GM23248 (cell line): ENCODE measurements at regions not wholly inside any gene's neighbourhood (a gene's known extent, or its start where the extent isn't known, plus 50 kb on each side); places are given as distances from the start of the nearest gene placed in this dataset.

ENCODE experiments used
- DNase-seq: peaks from one replicate; pipeline ENCODE4 v3.0.0-alpha.2; 2015
- H2AFZ ChIP-seq: fragments of 200-600 bp; sonication (generic); 2 replicates; pipeline ENCODE4 v1.6.1; 2016; ENCODE audit warnings: antibody characterized with exemption
- H3F3A ChIP-seq: fragments of 200-600 bp; sonication (generic); 2 replicates; pipeline ENCODE4 v1.6.1; 2016; ENCODE audit warnings: mild to moderate bottlenecking, antibody characterized with exemption, mixed run types; ENCODE audit not compliant: insufficient read depth
- H3K27ac ChIP-seq: fragments of 200-600 bp; sonication (generic); 2 replicates; pipeline ENCODE4 v1.5.1; 2016; ENCODE audit warnings: mild to moderate bottlenecking
- H3K27me3 ChIP-seq: fragments of 200-600 bp; sonication (generic); replicated peaks from 2 replicates; pipeline ENCODE4 v1.6.1; 2016; ENCODE audit warnings: mild to moderate bottlenecking; ENCODE audit not compliant: insufficient read depth
- H3K36me3 ChIP-seq: fragments of 200-600 bp; sonication (generic); 2 replicates; pipeline ENCODE4 v1.6.1; 2016; ENCODE audit warnings: low read depth, mild to moderate bottlenecking
- H3K4me1 ChIP-seq: fragments of 200-600 bp; sonication (generic); 2 replicates; pipeline ENCODE4 v1.6.1; 2016; ENCODE audit warnings: mild to moderate bottlenecking; ENCODE audit not compliant: insufficient read depth
- H3K4me2 ChIP-seq: fragments of 200-600 bp; sonication (generic); one replicate; pipeline ENCODE4 v1.6.1; 2016; ENCODE audit warnings: mild to moderate bottlenecking; ENCODE audit not compliant: unreplicated experiment
- H3K4me3 ChIP-seq: fragments of 200-600 bp; sonication (generic); 2 replicates; pipeline ENCODE4 v1.5.1; 2016; ENCODE audit warnings: mild to moderate bottlenecking
- H3K79me2 ChIP-seq: fragments of 200-600 bp; sonication (generic); 2 replicates; pipeline ENCODE4 v1.6.1; 2016; ENCODE audit warnings: mild to moderate bottlenecking; ENCODE audit not compliant: insufficient read depth
- H3K9ac ChIP-seq: fragments of 200-600 bp; sonication (generic); 2 replicates; pipeline ENCODE4 v1.6.1; 2016; ENCODE audit warnings: mild to moderate bottlenecking
- H3K9me2 ChIP-seq: fragments of 200-600 bp; sonication (generic); 2 replicates; pipeline ENCODE4 v1.6.1; 2016; ENCODE audit warnings: mixed run types, mild to moderate bottlenecking, moderate library complexity; ENCODE audit not compliant: insufficient read depth
- H3K9me3 ChIP-seq: fragments of 200-600 bp; sonication (generic); one replicate; pipeline ENCODE4 v1.6.1; 2017; ENCODE audit warnings: low read depth
- H4K20me1 ChIP-seq: fragments of 200-600 bp; sonication (generic); 2 replicates; pipeline ENCODE4 v1.6.0; 2016; ENCODE audit not compliant: insufficient read depth
- EZH2 ChIP-seq: fragments of 200-600 bp; sonication (generic); IDR thresholded peaks from 2 replicates; pipeline ENCODE4 v1.6.1; 2018; ENCODE audit warnings: antibody characterized with exemption, mild to moderate bottlenecking; ENCODE audit not compliant: insufficient read depth, poor library complexity, severe bottlenecking
- EZH2phosphoT487 ChIP-seq: fragments of 200-600 bp; sonication (generic); IDR thresholded peaks from 2 replicates; pipeline ENCODE4 v1.6.1; 2018; ENCODE audit warnings: antibody characterized with exemption, moderate library complexity, mild to moderate bottlenecking, low read depth; ENCODE audit not compliant: insufficient read depth
- WGBS, 2 experiments: methylation state at CpG; one replicate each; pipeline ENCODE4 v1.1.6; 2015 to 2017; ENCODE audit warnings: low lambda C conversion rate in 2 of 2, low coverage in 1 of 2; ENCODE audit errors: missing lambda C conversion rate in 2 of 2; 5-methylcytosine and 5-hydroxymethylcytosine counted together
- in situ Hi-C: fragments of 300-500 bp; cut with MboI; formaldehyde crosslinking; loops from 2 replicates; pipeline ENCODE4 v1.15.0; 2020

DNA sequence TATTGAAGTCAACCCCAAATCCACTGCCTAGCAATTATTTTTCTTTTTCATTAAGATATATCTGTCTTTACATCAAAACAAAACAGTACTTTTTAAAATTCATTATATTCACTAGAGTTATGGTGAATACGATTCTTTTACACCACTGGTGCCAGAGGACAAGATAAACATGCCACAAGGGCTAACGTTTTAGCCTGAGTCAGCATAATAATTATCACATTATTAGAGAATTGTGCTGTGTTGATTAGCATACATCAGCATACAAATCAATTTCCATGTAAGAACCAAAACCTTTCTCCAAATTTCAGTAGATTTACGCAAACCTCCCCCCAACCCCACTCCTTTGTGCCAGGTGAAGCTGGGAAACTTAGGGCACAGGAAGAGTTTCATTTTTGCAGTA, 131.1 kb upstream of the TMEM106B start:
- Histone ChIP-seq H3K27me3 (peaks cover 6% of the 10 kb centered on the region; the same call in 1 of the 2 replicates), H3K4me1 (no peaks in the 10 kb centered on the region), H3K36me3 (no peaks in the 10 kb centered on the region), H3F3A (no peaks in the 10 kb centered on the region), H3K4me3 (no peak overlapping the region), H3K4me2 (no peak overlapping the region), H4K20me1 (0 out of 2 replicates have a peak, but pooled peaks cover 6% of the 10 kb centered on the region), H3K9me3 (no peaks in the 10 kb centered on the region), H3K9me2 (no peaks in the 10 kb centered on the region), H3K9ac (no peak overlapping the region), H2AFZ (no peak overlapping the region), H3K27ac (no peak overlapping the region), H3K79me2 (no peaks in the 10 kb centered on the region)
- TF ChIP-seq EZH2 (no peak), EZH2phosphoT487 (no peak)
- 10 to 13% methylated on average over 3 of the region's 3 CpGs for WGBS, 2 experiments
- in situ Hi-C loops, result no loop called here
- no peak for DNase-seq

GRCh38 chr7:12085516-12085915, 125.6 kb upstream of the TMEM106B start:
- H3K27me3 ChIP-seq, result peaks cover 6% of the 10 kb centered on the region; the same call in 1 of the 2 replicates
- no peaks in the 10 kb centered on the region for H3K9me3 ChIP-seq
- 0 out of 2 replicates have a peak, but pooled peaks cover 6% of the 10 kb centered on the region for H4K20me1 ChIP-seq
- H3K27ac ChIP-seq, result no peak overlapping the region
- no peak overlapping the region for H3K4me2 ChIP-seq
- no peaks in the 10 kb centered on the region for H3K79me2 ChIP-seq
- no peak overlapping the region for H3K4me3 ChIP-seq
- TF ChIP-seq EZH2, result no peak
- TF ChIP-seq EZH2phosphoT487, result no peak
- no peak for DNase-seq
- H3K9me2 ChIP-seq, result no peaks in the 10 kb centered on the region
- no peaks in the 10 kb centered on the region for H3F3A ChIP-seq
- no peaks in the 10 kb centered on the region for H3K36me3 ChIP-seq
- no peaks in the 10 kb centered on the region for H3K4me1 ChIP-seq
- in situ Hi-C loops, result no loop called here
- H3K9ac ChIP-seq, result no peak overlapping the region
- 3% methylated on average over 1 of the region's 1 CpG for WGBS, 2 experiments
- H2AFZ ChIP-seq, result no peak overlapping the region

GRCh38 chr7:12089951-12090756, 120.9 kb upstream of the TMEM106B start:
- Histone ChIP-seq H3F3A (no peaks in the 10 kb centered on the region), H3K4me3 (no peak overlapping the region), H3K4me2 (no peak overlapping the region), H3K4me1 (no peaks in the 10 kb centered on the region), H3K9me2 (no peaks in the 10 kb centered on the region), H3K79me2 (no peaks in the 10 kb centered on the region), H3K27ac (no peak overlapping the region), H3K36me3 (no peaks in the 10 kb centered on the region), H3K9me3 (no peaks in the 10 kb centered on the region), H4K20me1 (no peaks in the 10 kb centered on the region), H2AFZ (no peak overlapping the region), H3K9ac (no peak overlapping the region), H3K27me3 (no peaks in the 10 kb centered on the region)
- TF ChIP-seq EZH2phosphoT487 (no peak), EZH2 (no peak)
- 33 to 36% methylated on average over 9 of the region's 9 CpGs for WGBS, 2 experiments
- in situ Hi-C loops, result no loop called here
- no peak for DNase-seq

DNA sequence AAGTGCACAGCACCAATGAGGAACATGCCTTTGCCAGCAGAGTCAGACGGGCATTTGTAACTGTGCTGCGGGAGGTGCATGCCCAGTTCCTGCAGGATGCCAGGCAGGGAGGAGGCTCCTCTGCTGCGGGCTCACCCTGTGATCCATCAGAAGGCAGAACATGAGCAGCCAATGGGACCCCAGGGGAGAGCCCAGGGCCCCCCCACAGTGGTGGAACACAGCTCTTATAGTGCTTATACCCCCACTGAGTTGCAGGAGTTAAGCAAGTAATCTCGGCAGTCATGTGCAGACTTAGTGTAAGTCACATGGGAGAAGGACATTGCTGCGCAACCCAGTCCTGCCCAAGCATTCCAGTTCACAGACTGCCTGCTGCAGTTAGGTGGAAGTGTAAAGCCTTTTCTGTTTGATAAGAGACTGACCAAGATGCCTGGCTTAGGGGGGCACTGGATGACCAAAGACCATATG, 120.3 kb upstream of the TMEM106B start:
- no peak for DNase-seq
- WGBS, 2 experiments, result 44 to 47% methylated on average over 5 of the region's 5 CpGs
- Histone ChIP-seq H3K27me3 (peaks cover 6% of the 10 kb centered on the region; the same call in 1 of the 2 replicates), H3K9ac (no peak overlapping the region), H3K79me2 (no peaks in the 10 kb centered on the region), H2AFZ (no peak overlapping the region), H3K4me3 (no peak overlapping the region), H3K4me1 (no peaks in the 10 kb centered on the region), H3F3A (no peaks in the 10 kb centered on the region), H3K27ac (no peak overlapping the region), H3K4me2 (no peak overlapping the region), H3K9me3 (no peaks in the 10 kb centered on the region), H3K36me3 (no peaks in the 10 kb centered on the region), H3K9me2 (no peaks in the 10 kb centered on the region), H4K20me1 (no peaks in the 10 kb centered on the region)
- in situ Hi-C loops, result no loop called here
- TF ChIP-seq EZH2phosphoT487 (no peak), EZH2 (no peak)
